Gastroesophageal sphincter (tissue), 3 donors: ENCODE measurements at regions not wholly inside any gene's neighbourhood (a gene's known extent, or its start where the extent isn't known, plus 50 kb on each side); places are given as distances from the start of the nearest gene placed in this dataset.

ENCODE experiments used
- POLR2A ChIP-seq, 2 donors: fragments of 450-650 bp; IDR thresholded peaks; one replicate each; pipeline ENCODE4 v1.6.1; 2017; ENCODE audit warnings: antibody characterized with exemption in 2 of 2, mild to moderate bottlenecking in 2 of 2, moderate library complexity in 1 of 2
- TF ChIP-seq, protein P1 (sequence below), 4 experiments: fragments of 200-600 bp in 2 of 4; fragments of 450-650 bp in 2 of 4; sonication (generic) in 1 of 4; IDR thresholded peaks; one replicate each; pipeline ENCODE4 v1.5.1; 2017 to 2019; ENCODE audit warnings: antibody characterized with exemption in 4 of 4, mild to moderate bottlenecking in 2 of 4, moderate library complexity in 2 of 4

DNA sequence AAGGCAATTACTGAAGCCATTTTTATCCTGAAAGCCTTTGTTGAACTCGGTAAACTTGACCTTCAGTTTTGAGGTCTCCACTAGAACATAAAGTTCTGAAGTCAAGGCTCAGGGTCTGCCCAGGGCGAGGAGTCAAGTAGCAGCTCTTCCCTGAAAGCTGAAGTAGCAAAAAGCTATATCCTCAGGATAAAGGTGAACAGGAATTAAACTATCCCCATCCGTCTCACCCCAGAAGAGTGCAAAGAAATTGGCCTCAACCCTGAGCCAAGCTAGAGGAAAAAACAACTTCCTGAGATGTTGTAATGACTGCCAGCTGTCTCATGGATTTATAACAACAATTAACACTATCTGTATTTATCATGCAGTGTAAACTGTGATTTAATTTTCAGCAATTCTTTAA lies 590.8 kb downstream of the SPRY1 start:
- TF ChIP-seq POLR2A (IDR thresholded peaks at IDR 0.05): no peak
- TF ChIP-seq, protein P1, sequence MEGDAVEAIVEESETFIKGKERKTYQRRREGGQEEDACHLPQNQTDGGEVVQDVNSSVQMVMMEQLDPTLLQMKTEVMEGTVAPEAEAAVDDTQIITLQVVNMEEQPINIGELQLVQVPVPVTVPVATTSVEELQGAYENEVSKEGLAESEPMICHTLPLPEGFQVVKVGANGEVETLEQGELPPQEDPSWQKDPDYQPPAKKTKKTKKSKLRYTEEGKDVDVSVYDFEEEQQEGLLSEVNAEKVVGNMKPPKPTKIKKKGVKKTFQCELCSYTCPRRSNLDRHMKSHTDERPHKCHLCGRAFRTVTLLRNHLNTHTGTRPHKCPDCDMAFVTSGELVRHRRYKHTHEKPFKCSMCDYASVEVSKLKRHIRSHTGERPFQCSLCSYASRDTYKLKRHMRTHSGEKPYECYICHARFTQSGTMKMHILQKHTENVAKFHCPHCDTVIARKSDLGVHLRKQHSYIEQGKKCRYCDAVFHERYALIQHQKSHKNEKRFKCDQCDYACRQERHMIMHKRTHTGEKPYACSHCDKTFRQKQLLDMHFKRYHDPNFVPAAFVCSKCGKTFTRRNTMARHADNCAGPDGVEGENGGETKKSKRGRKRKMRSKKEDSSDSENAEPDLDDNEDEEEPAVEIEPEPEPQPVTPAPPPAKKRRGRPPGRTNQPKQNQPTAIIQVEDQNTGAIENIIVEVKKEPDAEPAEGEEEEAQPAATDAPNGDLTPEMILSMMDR (IDR thresholded peaks at IDR 0.05): no peak
